ENCODE measurements at regions not wholly inside any gene's neighbourhood (a gene's known extent, or its start where the extent isn't known, plus 50 kb on each side); places are given as distances from the start of the nearest gene placed in this dataset.
"Not testable (repeated sequence)": the region's sequence is repeated elsewhere in the genome, so short reads cannot be mapped to it uniquely, and the experiment has no call there.

DNA sequence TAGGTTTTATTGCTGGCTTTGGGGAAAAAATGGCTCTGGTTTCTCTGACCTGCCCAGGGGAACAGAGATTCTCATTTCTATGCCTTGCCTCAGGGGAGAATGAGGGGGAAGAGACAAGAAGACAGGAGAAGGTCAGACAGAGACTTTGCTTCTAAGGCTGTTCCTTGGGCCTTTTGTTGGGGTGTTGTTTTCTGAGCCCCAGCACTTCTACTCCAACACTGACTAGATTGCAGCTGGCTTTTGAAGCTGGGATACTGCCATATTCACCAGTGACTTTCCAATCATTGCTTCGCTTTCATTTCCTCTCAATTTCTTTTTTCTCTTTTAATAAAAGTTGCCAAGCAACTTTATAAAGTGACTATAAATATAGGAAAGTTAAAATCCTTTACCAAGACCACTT is 143.2 kb upstream of the ARHGEF26 start:
- H3K27ac ChIP-seq: no peak overlapping the region
- no peaks in the 10 kb centered on the region for H3K9me3 ChIP-seq
- no peaks in the 10 kb centered on the region for H3K4me1 ChIP-seq
- no peaks in the 10 kb centered on the region for H3K27me3 ChIP-seq (replicated peaks in 1 of 7)
- WGBS, 5 donors: 75 to 93% (median 89%) methylated on average over 1 of the region's 1 CpG
- TF ChIP-seq POLR2AphosphoS5 (IDR thresholded peaks at IDR 0.05) (no peak), POLR2A (IDR thresholded peaks at IDR 0.05) (no peak), CTCF (IDR thresholded peaks at IDR 0.05 in 8 of 11, conservative IDR thresholded peaks at IDR 0.05 in 3 of 11) (no peak)
- H3K4me3 ChIP-seq: no peak overlapping the region
- intact Hi-C loops (cut with DNase I; ENCODE audit: low total_unique reads): no loop called here
- DNase-seq: no peak
- no peaks in the 10 kb centered on the region for H3K36me3 ChIP-seq

DNA sequence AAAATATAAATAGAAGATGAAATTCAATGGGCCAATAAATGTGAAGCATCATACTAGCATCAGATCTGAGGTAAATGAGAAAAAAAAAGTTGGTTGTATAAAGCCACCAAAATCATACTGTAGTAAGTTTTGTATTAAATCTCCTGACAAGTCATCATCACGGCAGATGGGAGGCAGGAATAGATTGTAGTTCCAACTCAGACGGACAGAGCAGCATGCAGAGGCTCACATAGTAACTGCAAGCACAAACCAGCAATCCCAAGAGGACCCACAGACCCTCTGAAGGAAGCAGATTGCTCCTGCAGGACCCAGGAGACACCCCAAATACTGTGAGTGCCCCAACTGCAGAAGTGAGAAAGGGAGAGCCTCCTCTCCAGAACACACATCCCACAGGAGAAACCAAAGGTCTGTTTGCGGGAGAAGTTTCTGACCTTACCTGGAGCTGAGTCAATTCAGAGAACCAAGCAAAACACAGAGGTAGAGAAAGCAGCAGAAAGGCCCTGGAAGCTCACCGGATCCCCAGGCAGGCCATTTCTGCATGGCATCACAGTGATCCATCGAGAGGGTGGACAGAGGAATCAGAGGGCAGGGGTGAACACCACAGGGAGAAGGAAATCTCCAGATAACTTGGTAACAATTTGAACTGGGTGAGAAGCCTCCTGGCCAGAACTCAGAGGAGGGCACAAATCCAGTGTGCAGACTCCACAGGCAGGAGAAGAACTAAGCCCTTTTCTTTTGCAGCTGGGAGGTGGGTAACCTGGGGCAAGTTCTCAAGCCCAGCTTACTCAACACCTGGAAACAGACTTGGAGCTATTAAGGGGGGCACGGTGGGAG is 141.6 kb upstream of the ARHGEF26 start:
- WGBS, 5 donors: 79 to 89% (median 85%) methylated on average over 6 of the region's 6 CpGs
- TF ChIP-seq CTCF (IDR thresholded peaks at IDR 0.05 in 8 of 11, conservative IDR thresholded peaks at IDR 0.05 in 3 of 11) (no peak), POLR2A (IDR thresholded peaks at IDR 0.05) (no peak), POLR2AphosphoS5 (IDR thresholded peaks at IDR 0.05) (no peak)
- no peak overlapping the region for H3K27ac ChIP-seq
- no peak for DNase-seq
- no peaks in the 10 kb centered on the region for H3K4me1 ChIP-seq
- intact Hi-C loops (cut with DNase I; ENCODE audit: low total_unique reads): no loop called here
- H3K36me3 ChIP-seq: no peaks in the 10 kb centered on the region
- H3K27me3 ChIP-seq (replicated peaks in 1 of 7): no peaks in the 10 kb centered on the region
- no peaks in the 10 kb centered on the region for H3K9me3 ChIP-seq
- no peak overlapping the region for H3K4me3 ChIP-seq

DNA sequence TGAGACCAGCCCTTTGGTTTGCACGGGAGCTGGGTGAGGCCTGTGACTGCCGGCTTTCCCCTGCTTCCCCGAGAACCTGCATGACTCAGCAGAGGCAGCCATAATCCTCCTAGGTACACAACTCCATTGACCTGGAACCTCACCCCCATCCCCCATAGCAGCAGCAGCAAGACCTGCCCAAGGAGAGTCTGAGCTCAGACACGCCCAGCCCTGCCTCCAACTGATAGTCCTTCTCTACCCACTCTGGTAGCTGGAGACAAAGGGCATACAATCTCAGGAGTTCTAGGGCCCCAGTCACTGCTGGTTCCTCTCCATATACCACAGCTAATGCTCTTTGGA is 141.0 kb upstream of the ARHGEF26 start:
- Histone ChIP-seq H3K9me3 (no peaks in the 10 kb centered on the region), H3K4me3 (no peak overlapping the region), H3K27ac (no peak overlapping the region), H3K36me3 (no peaks in the 10 kb centered on the region), H3K27me3 (replicated peaks in 1 of 7) (no peaks in the 10 kb centered on the region), H3K4me1 (no peaks in the 10 kb centered on the region)
- intact Hi-C loops (cut with DNase I; ENCODE audit: low total_unique reads): no loop called here
- WGBS, 5 donors: 83 to 95% (median 90%) methylated on average over 1 to 4 of the region's 4 CpGs
- DNase-seq: no peak
- no peak for TF ChIP-seq POLR2A (IDR thresholded peaks at IDR 0.05)
- TF ChIP-seq CTCF (IDR thresholded peaks at IDR 0.05 in 8 of 11, conservative IDR thresholded peaks at IDR 0.05 in 3 of 11): no peak
- no peak for TF ChIP-seq POLR2AphosphoS5 (IDR thresholded peaks at IDR 0.05)

DNA sequence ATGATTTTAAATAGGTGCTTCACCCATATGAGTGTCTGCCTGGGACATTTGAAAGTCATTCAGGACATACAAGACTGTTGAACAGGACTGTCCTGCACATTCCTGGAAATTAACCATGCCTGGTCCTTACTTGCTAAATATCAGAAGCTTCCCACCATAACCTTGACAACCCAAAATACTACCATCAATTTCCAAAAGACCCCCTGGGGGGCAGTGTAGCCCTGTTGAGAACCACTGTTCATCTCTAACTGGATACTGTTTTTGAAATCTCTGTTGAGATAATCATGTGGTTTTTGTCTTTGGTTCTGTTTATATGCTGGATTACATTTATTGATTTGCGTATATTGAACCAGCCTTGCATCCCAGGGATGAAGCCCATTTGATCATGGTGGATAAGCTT is 123.8 kb upstream of the ARHGEF26 start:
- DNase-seq; H3K9me3 ChIP-seq; H3K27me3 ChIP-seq (replicated peaks in 1 of 7); H3K4me1 ChIP-seq; H3K4me3 ChIP-seq; H3K27ac ChIP-seq; H3K36me3 ChIP-seq; intact Hi-C loops (cut with DNase I; ENCODE audit: low total_unique reads): not testable (repeated sequence)
- WGBS, 5 donors: 93 to 100% (median 100%) methylated on average over 1 of the region's 1 CpG

DNA sequence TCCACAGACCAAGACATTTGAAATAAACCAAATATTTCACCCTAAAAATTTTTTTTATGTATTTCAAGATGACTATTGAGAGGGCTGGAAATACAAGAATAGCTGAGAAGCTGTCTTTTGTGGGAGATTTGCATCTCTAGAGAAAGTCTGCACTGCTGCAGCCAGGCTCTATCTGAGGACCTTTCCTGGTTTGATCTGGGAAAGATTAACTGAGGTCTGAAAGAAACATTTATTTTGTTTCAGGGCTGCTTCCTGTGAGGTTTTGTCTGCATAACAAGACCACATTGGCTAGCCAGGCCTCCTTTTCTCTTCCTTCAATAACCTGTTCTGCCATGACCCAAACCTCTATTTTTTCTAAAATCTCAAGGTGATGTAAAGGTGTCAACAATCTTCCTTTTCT is 117.5 kb upstream of the ARHGEF26 start:
- no peak overlapping the region for H3K27ac ChIP-seq
- DNase-seq: no peak
- no peak overlapping the region for H3K4me3 ChIP-seq
- no peaks in the 10 kb centered on the region for H3K4me1 ChIP-seq
- H3K9me3 ChIP-seq: no peaks in the 10 kb centered on the region
- H3K36me3 ChIP-seq: no peaks in the 10 kb centered on the region
- intact Hi-C loops (cut with DNase I; ENCODE audit: low total_unique reads): no loop called here
- no peaks in the 10 kb centered on the region for H3K27me3 ChIP-seq (replicated peaks in 1 of 7)
- TF ChIP-seq CTCF (IDR thresholded peaks at IDR 0.05 in 8 of 11, conservative IDR thresholded peaks at IDR 0.05 in 3 of 11) (no peak), POLR2A (IDR thresholded peaks at IDR 0.05) (no peak), POLR2AphosphoS5 (IDR thresholded peaks at IDR 0.05) (no peak)

All from spleen (tissue), 11 donors.